Thyroid gland (tissue), 4 donors: ENCODE measurements at regions not wholly inside any gene's neighbourhood (a gene's known extent, or its start where the extent isn't known, plus 50 kb on each side); places are given as distances from the start of the nearest gene placed in this dataset.

Experiments used
- POLR2A ChIP-seq, 2 donors: fragments of 450-650 bp; IDR thresholded peaks; one replicate each; pipeline ENCODE4 v1.6.1; 2017; ENCODE audit warnings: antibody characterized with exemption in 2 of 2, mild to moderate bottlenecking in 2 of 2, moderate library complexity in 1 of 2
- TF ChIP-seq, protein P1 (sequence below), 6 experiments: fragments of 200-600 bp in 3 of 6; fragments of 450-650 bp in 3 of 6; sonication (generic) in 3 of 6; IDR thresholded peaks; one replicate each; pipeline ENCODE4 v1.5.1; 2016 to 2019; ENCODE audit warnings: antibody characterized with exemption in 6 of 6, mild to moderate bottlenecking in 2 of 6, inconsistent platforms in 1 of 6, moderate library complexity in 1 of 6

GRCh38 chr5:19175776-19176570 lies 812.0 kb downstream of the CDH18 start:
- TF ChIP-seq, protein P1, sequence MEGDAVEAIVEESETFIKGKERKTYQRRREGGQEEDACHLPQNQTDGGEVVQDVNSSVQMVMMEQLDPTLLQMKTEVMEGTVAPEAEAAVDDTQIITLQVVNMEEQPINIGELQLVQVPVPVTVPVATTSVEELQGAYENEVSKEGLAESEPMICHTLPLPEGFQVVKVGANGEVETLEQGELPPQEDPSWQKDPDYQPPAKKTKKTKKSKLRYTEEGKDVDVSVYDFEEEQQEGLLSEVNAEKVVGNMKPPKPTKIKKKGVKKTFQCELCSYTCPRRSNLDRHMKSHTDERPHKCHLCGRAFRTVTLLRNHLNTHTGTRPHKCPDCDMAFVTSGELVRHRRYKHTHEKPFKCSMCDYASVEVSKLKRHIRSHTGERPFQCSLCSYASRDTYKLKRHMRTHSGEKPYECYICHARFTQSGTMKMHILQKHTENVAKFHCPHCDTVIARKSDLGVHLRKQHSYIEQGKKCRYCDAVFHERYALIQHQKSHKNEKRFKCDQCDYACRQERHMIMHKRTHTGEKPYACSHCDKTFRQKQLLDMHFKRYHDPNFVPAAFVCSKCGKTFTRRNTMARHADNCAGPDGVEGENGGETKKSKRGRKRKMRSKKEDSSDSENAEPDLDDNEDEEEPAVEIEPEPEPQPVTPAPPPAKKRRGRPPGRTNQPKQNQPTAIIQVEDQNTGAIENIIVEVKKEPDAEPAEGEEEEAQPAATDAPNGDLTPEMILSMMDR (IDR thresholded peaks at IDR 0.05): no peak
- TF ChIP-seq POLR2A (IDR thresholded peaks at IDR 0.05): no peak
